ENCODE measurements at regions not wholly inside any gene's neighbourhood (a gene's known extent, or its start where the extent isn't known, plus 50 kb on each side); places are given as distances from the start of the nearest gene placed in this dataset.

DNA sequence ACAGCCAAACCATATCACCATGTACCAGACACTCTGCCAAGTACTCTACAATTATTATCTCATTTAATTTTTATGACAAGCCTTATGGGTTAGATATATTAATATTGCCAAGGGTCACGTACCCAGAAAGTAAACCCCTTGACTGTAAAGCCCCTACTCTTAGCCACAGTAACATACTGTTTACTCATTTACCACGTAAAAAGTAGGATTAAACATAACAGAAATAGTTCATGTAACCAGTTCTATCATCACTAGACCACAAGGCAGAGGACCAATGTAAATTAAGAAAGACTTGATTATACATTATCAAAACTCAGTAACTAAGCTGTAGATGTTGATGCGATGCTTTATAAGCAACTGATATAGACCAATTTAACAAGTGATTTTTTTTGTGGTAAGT, 101.5 kb upstream of the CNTNAP4 start:
- no peaks in the 10 kb centered on the region for H3K36me3 ChIP-seq (ENCODE audit: insufficient read depth, low read length)
- H3K79me2 ChIP-seq (ENCODE audit: insufficient read depth, low read length) = no peaks in the 10 kb centered on the region
- no peaks in the 10 kb centered on the region for H3F3A ChIP-seq (ENCODE audit: low read depth)
- H3K9ac ChIP-seq (ENCODE audit: low read depth, low read length, poor library complexity, severe bottlenecking) = no peak overlapping the region
- no peaks in the 10 kb centered on the region for H3K9me2 ChIP-seq (replicated peaks; ENCODE audit: low read depth, low read length)
- no peak overlapping the region for H3K4me3 ChIP-seq (ENCODE audit: low read length, poor library complexity, severe bottlenecking)
- H3K4me1 ChIP-seq (ENCODE audit: insufficient read depth, low read length, poor library complexity, severe bottlenecking) = no peaks in the 10 kb centered on the region
- H2AFZ ChIP-seq (ENCODE audit: low read length) = no peak overlapping the region
- no peaks in the 10 kb centered on the region for H4K20me1 ChIP-seq (ENCODE audit: insufficient read depth, low read length, poor library complexity, severe bottlenecking)
- no peaks in the 10 kb centered on the region for H3K9me3 ChIP-seq (ENCODE audit: insufficient read depth, low read depth, low read length)
- H3K27me3 ChIP-seq (ENCODE audit: insufficient read depth, low read length, poor library complexity, severe bottlenecking) = no peaks in the 10 kb centered on the region
- TF ChIP-seq CTCF (conservative IDR thresholded peaks at IDR 0.05; ENCODE audit: low read length) = no peak
- TF ChIP-seq EZH2phosphoT487 (IDR thresholded peaks at IDR 0.05; ENCODE audit: borderline replicate concordance) = no peak
- H3K4me2 ChIP-seq (ENCODE audit: low read depth, low read length, poor library complexity, severe bottlenecking) = no peak overlapping the region

DNA sequence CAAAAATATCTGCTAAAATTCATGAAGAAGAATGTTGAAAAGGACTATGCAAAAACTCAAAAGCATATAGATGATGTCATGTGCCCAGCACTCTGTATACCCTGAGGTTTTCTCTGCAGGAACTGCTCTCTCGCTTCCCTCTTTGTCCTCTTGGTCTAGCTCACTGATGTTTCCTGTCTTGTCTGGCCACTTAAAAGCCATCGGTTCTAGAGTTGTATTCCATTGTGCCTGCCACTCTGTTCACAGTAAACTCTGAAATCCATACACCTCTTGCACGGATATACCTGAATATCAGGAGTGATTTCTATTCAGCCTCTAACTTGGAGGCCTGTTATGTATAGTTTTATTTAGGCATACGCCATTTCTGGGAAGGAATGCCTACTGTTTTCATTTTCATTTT, 101.0 kb upstream of the CNTNAP4 start:
- H2AFZ ChIP-seq (ENCODE audit: low read length) = no peak overlapping the region
- TF ChIP-seq CTCF (conservative IDR thresholded peaks at IDR 0.05; ENCODE audit: low read length) (no peak), EZH2phosphoT487 (IDR thresholded peaks at IDR 0.05; ENCODE audit: borderline replicate concordance) (no peak)
- no peak overlapping the region for H3K4me3 ChIP-seq (ENCODE audit: low read length, poor library complexity, severe bottlenecking)
- no peak overlapping the region for H3K4me2 ChIP-seq (ENCODE audit: low read depth, low read length, poor library complexity, severe bottlenecking)
- H3K9me3 ChIP-seq (ENCODE audit: insufficient read depth, low read depth, low read length) = no peaks in the 10 kb centered on the region
- H3K36me3 ChIP-seq (ENCODE audit: insufficient read depth, low read length) = no peaks in the 10 kb centered on the region
- H3F3A ChIP-seq (ENCODE audit: low read depth) = no peaks in the 10 kb centered on the region
- no peaks in the 10 kb centered on the region for H3K79me2 ChIP-seq (ENCODE audit: insufficient read depth, low read length)
- no peak overlapping the region for H3K9ac ChIP-seq (ENCODE audit: low read depth, low read length, poor library complexity, severe bottlenecking)
- H3K27me3 ChIP-seq (ENCODE audit: insufficient read depth, low read length, poor library complexity, severe bottlenecking) = no peaks in the 10 kb centered on the region
- no peaks in the 10 kb centered on the region for H4K20me1 ChIP-seq (ENCODE audit: insufficient read depth, low read length, poor library complexity, severe bottlenecking)
- no peaks in the 10 kb centered on the region for H3K4me1 ChIP-seq (ENCODE audit: insufficient read depth, low read length, poor library complexity, severe bottlenecking)
- H3K9me2 ChIP-seq (replicated peaks; ENCODE audit: low read depth, low read length) = no peaks in the 10 kb centered on the region

GRCh38 chr16:76176616-76177015, 100.6 kb upstream of the CNTNAP4 start:
- no peak overlapping the region for H3K4me2 ChIP-seq (ENCODE audit: low read depth, low read length, poor library complexity, severe bottlenecking)
- H3K36me3 ChIP-seq (ENCODE audit: insufficient read depth, low read length) = no peaks in the 10 kb centered on the region
- H3F3A ChIP-seq (ENCODE audit: low read depth) = no peaks in the 10 kb centered on the region
- H3K4me1 ChIP-seq (ENCODE audit: insufficient read depth, low read length, poor library complexity, severe bottlenecking) = no peaks in the 10 kb centered on the region
- H3K4me3 ChIP-seq (ENCODE audit: low read length, poor library complexity, severe bottlenecking) = no peak overlapping the region
- H3K9ac ChIP-seq (ENCODE audit: low read depth, low read length, poor library complexity, severe bottlenecking) = no peak overlapping the region
- H4K20me1 ChIP-seq (ENCODE audit: insufficient read depth, low read length, poor library complexity, severe bottlenecking) = no peaks in the 10 kb centered on the region
- no peak for TF ChIP-seq EZH2phosphoT487 (IDR thresholded peaks at IDR 0.05; ENCODE audit: borderline replicate concordance)
- no peak for TF ChIP-seq CTCF (conservative IDR thresholded peaks at IDR 0.05; ENCODE audit: low read length)
- no peaks in the 10 kb centered on the region for H3K79me2 ChIP-seq (ENCODE audit: insufficient read depth, low read length)
- H3K9me3 ChIP-seq (ENCODE audit: insufficient read depth, low read depth, low read length) = no peaks in the 10 kb centered on the region
- no peaks in the 10 kb centered on the region for H3K27me3 ChIP-seq (ENCODE audit: insufficient read depth, low read length, poor library complexity, severe bottlenecking)
- no peak overlapping the region for H2AFZ ChIP-seq (ENCODE audit: low read length)
- no peaks in the 10 kb centered on the region for H3K9me2 ChIP-seq (replicated peaks; ENCODE audit: low read depth, low read length)

All from Loucy (cell line).